Ascending aorta (tissue), 2 donors: ENCODE measurements at regions not wholly inside any gene's neighbourhood (a gene's known extent, or its start where the extent isn't known, plus 50 kb on each side); places are given as distances from the start of the nearest gene placed in this dataset.

Source experiments
- DNase-seq, 2 donors: peaks; one replicate each; pipeline ENCODE4 v3.0.0-alpha.2; 2019; ENCODE audit warnings: low spot score in 2 of 2
- H3K27ac ChIP-seq, 2 donors: fragments of 200-600 bp; sonication (generic); one replicate each; pipeline ENCODE4 v1.5.1; 2016 to 2017; ENCODE audit warnings: mild to moderate bottlenecking in 1 of 2
- H3K27me3 ChIP-seq: fragments of 200-600 bp; sonication (generic); one replicate; pipeline ENCODE4 v1.5.1; 2017
- H3K36me3 ChIP-seq, 2 donors: fragments of 200-600 bp; sonication (generic); one replicate each; pipeline ENCODE4 v1.5.1; 2016
- H3K4me1 ChIP-seq, 2 donors: fragments of 200-600 bp; sonication (generic); one replicate each; pipeline ENCODE4 v1.5.1; 2016 to 2017; ENCODE audit warnings: mild to moderate bottlenecking in 1 of 2
- H3K4me3 ChIP-seq, 2 donors: fragments of 200-600 bp; sonication (generic); one replicate each; pipeline ENCODE4 v1.5.1; 2016 to 2017; ENCODE audit warnings: mild to moderate bottlenecking in 1 of 2
- H3K9me3 ChIP-seq, 2 donors: fragments of 200-600 bp; sonication (generic); one replicate each; pipeline ENCODE4 v1.5.1; 2016
- intact Hi-C: fragments of 100-400 bp; cut with DNase I; formaldehyde crosslinking; loops from one replicate; pipeline ENCODE4 v1.15.1; 2023
- TF ChIP-seq, protein P1 (sequence below), 3 experiments: fragments of 200-600 bp in 2 of 3; fragments of 450-650 bp in 1 of 3; sonication (generic) in 2 of 3; IDR thresholded peaks; one replicate each; pipeline ENCODE4 v1.5.1; 2016 to 2019; ENCODE audit warnings: antibody characterized with exemption in 3 of 3, mild to moderate bottlenecking in 1 of 3, moderate library complexity in 1 of 3

DNA sequence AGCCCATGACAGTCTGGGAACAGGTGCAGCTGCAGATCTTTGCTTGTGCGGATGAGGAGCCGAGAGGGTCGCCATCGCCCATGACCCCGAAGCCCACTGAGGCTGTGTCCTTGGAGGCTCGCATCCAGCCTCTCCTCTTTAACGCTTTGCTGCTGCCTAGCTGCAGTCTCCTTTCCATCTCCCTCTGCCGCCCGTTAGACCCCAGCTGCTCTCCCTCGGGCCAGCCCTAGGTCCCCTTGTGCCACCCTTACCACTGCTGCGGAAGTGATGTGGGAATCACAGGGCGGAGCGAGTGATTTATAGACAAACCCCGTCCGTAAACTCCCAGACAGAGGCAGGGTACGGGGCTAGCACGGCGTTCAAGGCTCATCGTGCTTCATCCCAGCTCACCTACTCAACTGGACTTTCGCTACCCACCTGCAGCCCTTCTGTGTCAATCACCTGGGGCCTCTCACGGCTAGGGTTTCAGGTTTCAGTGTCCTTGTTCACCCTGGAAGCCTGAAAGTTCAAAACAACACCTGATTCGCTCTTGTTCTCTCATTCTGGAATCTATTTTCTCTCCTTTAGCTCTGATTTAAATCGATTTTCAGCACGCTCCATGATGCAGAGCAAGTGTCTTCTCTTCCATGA is 76.1 kb downstream of the PAX1 start:
- Histone ChIP-seq H3K36me3 (no peaks in the 10 kb centered on the region), H3K4me1 (no peaks in the 10 kb centered on the region), H3K27ac (no peak overlapping the region), H3K9me3 (no peaks in the 10 kb centered on the region), H3K4me3 (no peak overlapping the region), H3K27me3 (no peaks in the 10 kb centered on the region)
- intact Hi-C loops = no loop called here
- TF ChIP-seq, protein P1, sequence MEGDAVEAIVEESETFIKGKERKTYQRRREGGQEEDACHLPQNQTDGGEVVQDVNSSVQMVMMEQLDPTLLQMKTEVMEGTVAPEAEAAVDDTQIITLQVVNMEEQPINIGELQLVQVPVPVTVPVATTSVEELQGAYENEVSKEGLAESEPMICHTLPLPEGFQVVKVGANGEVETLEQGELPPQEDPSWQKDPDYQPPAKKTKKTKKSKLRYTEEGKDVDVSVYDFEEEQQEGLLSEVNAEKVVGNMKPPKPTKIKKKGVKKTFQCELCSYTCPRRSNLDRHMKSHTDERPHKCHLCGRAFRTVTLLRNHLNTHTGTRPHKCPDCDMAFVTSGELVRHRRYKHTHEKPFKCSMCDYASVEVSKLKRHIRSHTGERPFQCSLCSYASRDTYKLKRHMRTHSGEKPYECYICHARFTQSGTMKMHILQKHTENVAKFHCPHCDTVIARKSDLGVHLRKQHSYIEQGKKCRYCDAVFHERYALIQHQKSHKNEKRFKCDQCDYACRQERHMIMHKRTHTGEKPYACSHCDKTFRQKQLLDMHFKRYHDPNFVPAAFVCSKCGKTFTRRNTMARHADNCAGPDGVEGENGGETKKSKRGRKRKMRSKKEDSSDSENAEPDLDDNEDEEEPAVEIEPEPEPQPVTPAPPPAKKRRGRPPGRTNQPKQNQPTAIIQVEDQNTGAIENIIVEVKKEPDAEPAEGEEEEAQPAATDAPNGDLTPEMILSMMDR (IDR thresholded peaks at IDR 0.05) = no peak
- DNase-seq = no peak

DNA sequence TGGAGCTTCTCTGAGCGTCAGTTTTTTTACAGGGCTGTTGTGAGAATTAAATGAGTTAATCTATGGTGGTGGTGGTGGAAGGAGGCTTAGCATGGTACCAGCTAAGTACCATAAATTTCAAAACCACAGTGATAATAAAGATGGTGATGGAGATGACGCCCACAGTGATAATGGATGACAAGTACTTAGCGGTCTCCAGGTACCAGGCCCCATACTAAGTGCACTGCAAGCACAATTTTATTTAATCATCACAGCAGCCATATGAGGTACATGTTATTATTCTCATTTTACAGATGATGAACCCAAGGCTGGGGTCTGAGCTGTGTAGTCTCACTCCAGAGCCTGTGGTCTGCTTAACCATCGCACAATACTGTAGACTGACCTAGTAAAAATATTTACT is 75.1 kb downstream of the PAX1 start:
- no peak for DNase-seq
- TF ChIP-seq, protein P1 (IDR thresholded peaks at IDR 0.05) = no peak
- Histone ChIP-seq H3K4me1 (no peaks in the 10 kb centered on the region), H3K9me3 (no peaks in the 10 kb centered on the region), H3K36me3 (no peaks in the 10 kb centered on the region), H3K4me3 (no peak overlapping the region), H3K27me3 (no peaks in the 10 kb centered on the region), H3K27ac (no peak overlapping the region)
- intact Hi-C loops = no loop called here
